HL-60 (cell line): ENCODE measurements at regions not wholly inside any gene's neighbourhood (a gene's known extent, or its start where the extent isn't known, plus 50 kb on each side); places are given as distances from the start of the nearest gene placed in this dataset.

Source experiments
- DNase-seq, 2 experiments: peaks; one replicate each; pipeline ENCODE4 v3.0.0-alpha.2; 2010 to 2020; ENCODE audit warnings: low read depth in 1 of 2, low spot score in 1 of 2
- H3K27ac ChIP-seq: fragments of 250-450 bp; sonication (Bioruptor Pico); replicated peaks from 2 replicates; pipeline ENCODE4 v1.5.1; 2020; ENCODE audit warnings: mild to moderate bottlenecking, moderate library complexity
- H3K27me3 ChIP-seq: fragments of 250-450 bp; sonication (Bioruptor Pico); 2 replicates; pipeline ENCODE4 v1.5.1; 2021; ENCODE audit warnings: mild to moderate bottlenecking, moderate library complexity; ENCODE audit not compliant: insufficient read depth, poor library complexity, severe bottlenecking
- H3K4me3 ChIP-seq: replicated peaks from 2 replicates; pipeline ENCODE4 v1.5.1; 2011; ENCODE audit warnings: mild to moderate bottlenecking, control low read depth, low read length; ENCODE audit not compliant: insufficient read depth
- CTCF ChIP-seq: IDR thresholded peaks from one replicate; pipeline ENCODE4 v1.5.1; 2011; ENCODE audit warnings: low read length, control low read depth, inconsistent platforms; ENCODE audit not compliant: insufficient read depth
- GABPA ChIP-seq: IDR thresholded peaks from 2 replicates; pipeline ENCODE4 v1.6.1; 2012; ENCODE audit warnings: low read depth
- POLR2AphosphoS5 ChIP-seq: IDR thresholded peaks from 2 replicates; pipeline ENCODE4 v1.6.1; 2012; ENCODE audit warnings: low read depth
- REST ChIP-seq: IDR thresholded peaks from 2 replicates; pipeline ENCODE4 v1.6.1; 2012; ENCODE audit warnings: low read depth; ENCODE audit not compliant: insufficient replicate concordance
- SPI1 ChIP-seq: IDR thresholded peaks from 2 replicates; pipeline ENCODE4 v1.6.1; 2012; ENCODE audit warnings: low read depth, mild to moderate bottlenecking, borderline replicate concordance

- no peak for TF ChIP-seq GABPA
- no peak for TF ChIP-seq SPI1
- no peak for TF ChIP-seq POLR2AphosphoS5
- TF ChIP-seq CTCF = no peak
- TF ChIP-seq REST = no peak
- Histone ChIP-seq H3K27me3 (no peaks in the 10 kb centered on the region), H3K4me3 (no peak overlapping the region), H3K27ac (no peak overlapping the region)
- DNase-seq = no peak
Measured at GRCh38 chr7:81430761-81431160, 339.1 kb downstream of the HGF start.

DNA sequence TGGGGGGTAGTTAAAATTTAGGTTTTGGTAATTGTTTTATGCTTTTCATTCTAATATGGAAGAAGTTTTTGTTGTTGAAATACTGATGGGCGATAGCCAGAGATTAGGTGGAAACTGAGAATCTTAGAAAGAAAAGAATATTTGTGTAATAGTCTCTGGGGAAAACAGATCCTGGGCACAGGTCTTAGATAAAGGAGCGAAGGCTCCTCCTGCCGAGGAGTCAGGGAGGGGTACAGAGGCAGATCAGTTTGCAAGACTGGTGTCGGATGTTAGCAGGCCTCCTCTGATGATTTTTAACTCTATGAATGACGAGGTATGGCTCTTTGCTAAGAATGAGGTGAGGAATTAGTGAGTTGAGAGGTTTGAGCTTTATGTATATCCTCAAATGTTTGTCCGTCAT lies 339.7 kb downstream of the HGF start:
- no peak for TF ChIP-seq GABPA
- TF ChIP-seq SPI1 = no peak
- no peak for TF ChIP-seq POLR2AphosphoS5
- no peak for TF ChIP-seq REST
- TF ChIP-seq CTCF = no peak
- DNase-seq = no peak
- Histone ChIP-seq H3K4me3 (no peak overlapping the region), H3K27ac (no peak overlapping the region), H3K27me3 (no peaks in the 10 kb centered on the region)

GRCh38 chr7:81427461-81427860 lies 342.4 kb downstream of the HGF start:
- Histone ChIP-seq H3K27me3 (no peaks in the 10 kb centered on the region), H3K4me3 (no peak overlapping the region), H3K27ac (no peak overlapping the region)
- DNase-seq = no peak
- TF ChIP-seq SPI1 (no peak), POLR2AphosphoS5 (no peak), GABPA (no peak), REST (no peak), CTCF (no peak)
